Stimulated activated CD8-positive, alpha-beta memory T cell treated with anti-CD3 and anti-CD28 coated beads, Interleukin-12 subunit alpha, Interleukin-12 subunit beta, amount 100 ng/mL, for 1 hour (primary cell): ENCODE measurements at regions not wholly inside any gene's neighbourhood (a gene's known extent, or its start where the extent isn't known, plus 50 kb on each side); places are given as distances from the start of the nearest gene placed in this dataset.

Experiments
- DNase-seq: peaks from one replicate; pipeline ENCODE4 v3.0.0-alpha.2; 2020; ENCODE audit warnings: low read depth

- DNase-seq: no peak
Measured at GRCh38 chr12:19572920-19573558, 133.7 kb downstream of the AEBP2 start.

DNA sequence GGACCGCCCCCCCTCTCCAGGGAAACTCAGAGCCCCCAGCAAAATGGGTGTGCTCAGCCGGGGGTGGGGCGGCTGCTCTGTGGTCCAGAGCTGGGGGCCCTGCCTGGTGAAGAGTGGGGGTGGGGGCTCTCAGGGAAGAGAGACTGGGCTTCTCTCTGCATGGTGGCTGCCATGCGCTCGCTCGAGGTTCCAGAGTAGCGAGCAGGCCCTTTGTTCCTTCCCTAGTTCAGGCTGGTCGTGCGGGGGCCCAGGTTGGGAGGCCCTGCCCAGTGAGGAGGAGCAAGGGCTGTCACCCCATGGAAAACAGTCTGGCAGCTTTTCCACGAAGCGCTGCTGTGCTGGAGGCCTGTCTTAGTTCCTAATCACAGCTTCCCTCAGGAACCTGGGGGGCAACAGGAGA, 134.6 kb downstream of the AEBP2 start:
- DNase-seq: no peak

GRCh38 chr12:19574601-19575000, 135.3 kb downstream of the AEBP2 start:
- DNase-seq: no peak

- DNase-seq: no peak
Measured at GRCh38 chr12:19575337-19576243, 136.3 kb downstream of the AEBP2 start.

DNA sequence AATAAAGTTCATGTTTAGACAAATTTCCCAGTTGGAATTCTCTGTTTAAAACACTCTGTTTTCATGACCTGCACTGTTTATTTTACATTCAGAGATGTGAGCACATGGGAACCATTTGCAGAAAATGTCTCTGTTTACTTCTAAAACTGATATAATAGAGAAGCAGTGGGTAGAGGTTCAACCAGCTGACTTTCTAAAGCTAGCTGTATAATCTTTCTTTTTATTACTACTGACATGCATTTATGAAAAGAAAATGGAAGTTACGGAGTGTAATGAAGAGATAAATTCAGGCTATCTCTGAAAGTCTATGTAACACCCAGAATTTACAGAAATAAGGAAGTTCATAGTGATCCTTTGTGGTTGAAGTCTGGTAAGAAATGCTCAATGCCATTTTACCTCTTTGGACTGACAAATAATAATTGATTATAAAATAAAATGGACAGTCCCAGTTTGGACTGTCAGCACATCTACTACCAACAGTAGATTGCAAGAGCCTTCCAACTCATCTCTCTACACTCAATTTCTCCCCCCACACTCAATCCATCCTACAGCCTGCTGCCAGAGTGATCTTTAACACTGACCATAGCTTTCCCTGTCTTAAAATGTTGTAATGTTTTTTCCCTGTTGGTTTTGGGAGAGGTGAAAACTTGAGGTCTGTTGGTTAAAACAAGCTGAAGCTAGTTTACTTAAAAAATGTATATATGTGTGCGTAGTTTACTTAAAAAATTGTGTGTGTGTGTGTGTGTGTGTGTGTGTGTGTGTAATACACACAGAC, 137.4 kb downstream of the AEBP2 start:
- no peak for DNase-seq

DNA sequence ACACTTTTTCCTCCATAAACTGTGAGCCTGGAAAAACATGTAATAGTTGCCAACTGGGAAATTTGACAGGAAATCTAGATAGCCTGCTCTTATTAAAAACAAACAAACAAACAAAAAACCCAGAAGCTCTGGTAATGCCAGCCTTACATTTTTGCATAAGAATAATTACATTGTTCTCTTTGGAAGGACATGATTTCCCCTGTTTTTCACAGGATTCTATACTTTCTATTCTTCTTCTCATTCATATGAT, 137.9 kb downstream of the AEBP2 start:
- no peak for DNase-seq

- DNase-seq: no peak
Measured at GRCh38 chr12:19584732-19585131, 145.4 kb downstream of the AEBP2 start.

DNA sequence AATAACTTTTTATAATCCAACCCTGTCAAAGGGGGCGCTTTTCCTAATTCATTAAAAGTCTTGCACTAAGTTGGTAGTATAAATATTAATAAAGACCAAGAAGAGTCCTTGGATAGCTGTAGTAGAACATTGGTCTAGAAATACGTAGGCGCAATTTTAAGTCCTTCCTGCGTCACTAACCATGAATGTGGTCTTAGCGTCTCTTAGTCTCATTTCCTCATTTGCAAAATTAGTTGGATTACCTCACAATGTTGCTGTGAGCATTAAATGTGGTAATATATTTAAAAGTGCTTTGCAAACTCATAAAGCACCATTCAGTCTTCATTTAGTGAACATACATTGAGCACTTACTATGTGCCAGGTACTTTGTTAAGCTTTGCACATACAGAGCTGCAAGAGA, 149.7 kb downstream of the AEBP2 start:
- no peak for DNase-seq

DNA sequence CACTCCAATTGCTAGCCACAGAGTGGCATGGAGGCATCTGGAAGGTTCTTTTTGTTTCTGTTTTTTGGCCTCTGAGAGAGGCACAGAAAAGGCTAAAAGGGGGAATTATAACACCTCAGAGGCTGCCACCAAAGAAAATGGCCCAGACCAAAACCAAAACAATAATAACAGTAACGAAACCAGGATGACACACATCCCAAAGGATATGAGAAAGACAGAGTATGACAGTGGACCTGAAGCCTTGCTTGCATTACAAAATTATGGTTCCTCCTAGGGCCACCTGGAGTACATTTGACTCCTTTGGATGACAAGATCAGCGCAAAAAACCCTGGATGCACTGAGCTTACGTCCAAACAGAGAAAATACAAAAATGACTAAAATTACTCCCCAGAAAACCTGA, 152.7 kb downstream of the AEBP2 start:
- no peak for DNase-seq

- no peak for DNase-seq
Measured at GRCh38 chr12:19596434-19597166, 157.3 kb downstream of the AEBP2 start.

DNA sequence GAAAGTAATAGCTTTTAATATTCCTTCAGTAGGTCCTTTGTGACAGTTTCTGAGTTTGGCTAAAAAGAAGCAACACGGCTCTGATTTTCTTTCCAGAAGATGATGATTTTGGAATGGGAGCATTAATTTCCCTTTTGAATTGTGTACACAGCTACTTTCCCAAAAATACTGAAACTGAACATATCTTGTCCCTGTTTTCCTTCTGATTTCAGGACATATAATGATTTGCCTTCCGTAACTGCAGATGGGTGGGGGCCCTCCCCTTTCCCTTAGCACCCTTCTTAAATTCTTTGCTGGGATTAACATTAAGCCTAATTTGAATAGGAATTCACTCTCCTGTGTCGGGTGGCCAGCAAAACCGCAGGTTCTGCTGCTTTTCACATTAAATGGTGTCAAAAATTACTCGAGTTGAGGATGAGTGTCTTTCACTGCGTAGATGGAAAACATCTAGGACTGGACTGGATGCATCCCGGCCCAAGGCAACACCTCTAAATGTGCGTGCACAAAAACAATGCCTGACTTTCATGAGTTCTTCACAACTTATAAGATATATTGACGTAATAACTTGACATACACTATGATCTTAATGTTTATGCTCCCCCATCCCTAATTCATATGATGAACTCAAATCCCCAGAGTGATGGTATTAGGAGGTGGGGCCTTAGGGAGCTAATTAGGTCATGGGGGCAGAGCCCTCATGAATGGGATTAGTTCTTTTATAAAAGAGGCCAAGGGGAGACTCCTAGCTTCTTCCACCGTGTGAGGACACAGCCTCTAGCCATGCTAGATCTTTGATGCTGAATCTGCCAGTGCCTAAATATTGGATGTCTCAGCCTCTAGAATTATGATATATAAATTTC, 158.1 kb downstream of the AEBP2 start:
- no peak for DNase-seq

DNA sequence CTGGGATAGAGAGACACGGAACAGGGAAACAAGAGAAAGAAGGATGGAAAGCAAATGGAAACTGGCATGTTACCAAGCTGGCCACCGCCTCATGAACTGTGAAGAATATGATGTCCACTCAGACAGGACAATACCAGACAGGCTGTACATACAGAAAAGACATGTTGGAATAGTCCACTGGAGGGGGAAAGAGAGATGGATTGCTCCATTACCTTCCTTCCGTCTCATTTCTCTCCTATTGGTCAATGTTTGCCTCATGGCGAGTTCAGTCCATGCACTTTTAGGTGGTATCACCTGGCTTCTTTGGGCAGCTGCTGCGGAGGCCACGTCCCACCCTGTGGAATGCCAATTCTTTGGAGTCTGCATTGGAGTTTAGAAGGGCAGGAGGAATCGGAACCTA, 166.4 kb downstream of the AEBP2 start:
- DNase-seq: no peak

- DNase-seq: no peak
Measured at GRCh38 chr12:19608039-19608438, 168.7 kb downstream of the AEBP2 start.

- DNase-seq: no peak
Measured at GRCh38 chr12:19613051-19613535, 173.8 kb downstream of the AEBP2 start.

DNA sequence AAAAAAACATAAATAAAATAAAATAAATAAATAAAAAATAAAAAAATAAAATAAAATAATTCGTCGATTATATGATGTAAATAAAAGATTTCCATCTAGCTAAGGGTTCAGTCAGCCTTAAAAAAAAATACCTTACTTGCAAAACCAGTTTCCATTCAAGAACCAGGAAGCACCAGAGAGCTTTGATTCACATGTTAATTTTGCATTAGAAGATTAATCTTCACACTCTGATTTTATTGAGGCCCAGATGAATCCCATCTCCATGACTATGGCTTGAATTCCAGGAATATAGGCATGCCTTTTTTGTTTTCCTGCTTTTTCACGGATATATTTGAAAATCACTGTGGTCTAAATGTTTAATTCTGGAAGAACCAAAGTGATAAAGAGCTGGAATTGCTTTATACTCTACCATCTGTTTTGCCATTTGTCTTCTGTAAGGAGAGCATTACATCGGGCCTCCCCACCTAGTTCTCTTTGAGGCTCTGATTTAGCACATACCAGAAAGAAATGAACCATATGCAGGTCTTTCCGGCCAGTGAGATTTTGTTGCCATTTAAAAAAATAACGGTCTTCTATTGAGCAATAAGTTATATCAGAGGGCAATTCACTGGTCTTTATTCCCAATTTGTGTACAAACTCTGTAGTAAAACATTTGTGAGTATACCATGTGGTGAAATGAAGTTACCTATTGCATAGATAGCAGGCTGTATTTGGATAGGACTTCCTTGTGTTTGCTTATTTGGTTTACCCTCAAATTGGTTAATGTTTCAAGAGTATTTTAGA, 175.5 kb downstream of the AEBP2 start:
- DNase-seq: no peak

- DNase-seq: no peak
Measured at GRCh38 chr12:19615384-19615725, 176.1 kb downstream of the AEBP2 start.

DNA sequence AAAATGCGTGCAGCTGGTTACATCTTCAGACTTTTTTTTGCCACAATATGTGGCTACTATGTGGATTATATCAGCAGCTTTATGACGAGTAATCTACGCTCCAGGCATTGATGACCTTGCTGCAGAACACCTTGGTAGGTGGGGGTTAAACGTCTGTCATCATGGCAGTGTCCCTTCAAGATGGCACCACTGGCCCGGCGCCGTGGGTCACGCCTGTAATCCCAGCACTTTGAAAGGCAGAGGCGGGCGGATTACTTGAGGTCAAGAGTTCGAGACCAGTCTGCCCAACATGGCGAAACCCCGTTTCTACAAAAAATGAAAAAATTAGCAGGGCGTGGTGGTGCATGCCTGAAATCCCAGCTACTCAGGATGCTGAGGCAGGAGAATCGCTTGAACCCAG, 177.5 kb downstream of the AEBP2 start:
- no peak for DNase-seq

DNA sequence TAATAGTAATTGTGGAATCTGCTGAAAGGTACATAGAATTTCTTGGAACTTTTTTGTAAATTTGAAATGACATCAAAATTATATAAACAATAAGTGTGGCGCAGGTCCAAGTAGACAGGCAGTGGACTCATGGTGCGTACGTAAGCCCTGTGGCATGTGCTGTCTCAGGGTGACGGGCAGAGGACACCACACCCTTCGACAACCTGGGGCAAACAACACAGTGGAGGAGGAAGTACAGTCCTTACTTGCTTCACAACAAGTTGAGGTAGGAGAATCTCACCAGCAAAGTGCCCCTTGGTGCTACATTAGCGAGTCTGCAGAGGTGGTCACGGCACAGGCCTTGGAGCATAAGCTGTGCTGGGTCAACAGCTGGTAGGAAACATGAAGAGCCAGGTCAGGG, 180.9 kb downstream of the AEBP2 start:
- DNase-seq: no peak

GRCh38 chr12:19623751-19624399, 184.6 kb downstream of the AEBP2 start:
- no peak for DNase-seq

DNA sequence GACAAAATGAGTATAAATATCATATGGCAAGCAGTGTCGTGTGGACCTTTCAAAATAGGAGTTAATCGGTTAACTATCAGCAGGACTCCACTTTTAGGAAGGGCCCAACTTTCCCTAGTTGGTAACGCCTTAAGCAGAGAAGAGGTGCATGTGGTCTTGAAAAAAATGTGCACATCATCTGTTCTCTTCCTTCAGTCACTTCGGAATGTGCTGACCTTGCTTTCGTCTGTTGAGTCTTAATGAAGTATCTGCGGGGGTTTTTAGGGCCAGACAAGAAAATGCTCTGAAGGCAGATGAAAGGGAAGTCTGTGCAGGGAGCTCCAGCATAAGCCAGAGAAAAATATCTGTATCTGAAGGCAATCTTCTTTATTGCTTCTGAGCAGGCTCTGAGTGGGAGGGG, 185.2 kb downstream of the AEBP2 start:
- no peak for DNase-seq
